NCI-H2227 (cell line): ENCODE measurements at regions not wholly inside any gene's neighbourhood (a gene's known extent, or its start where the extent isn't known, plus 50 kb on each side); places are given as distances from the start of the nearest gene placed in this dataset.
"Not testable (repeated sequence)": the region's sequence is repeated elsewhere in the genome, so short reads cannot be mapped to it uniquely, and the experiment has no call there.

Experiments
- DNase-seq: peaks from one replicate; lab custom pipeline; 2025; ENCODE audit not compliant: unreplicated experiment; lab: John Stamatoyannopoulos, UW

GRCh38 chr5:152056931-152057330, 132.3 kb upstream of the GLRA1 start:
- DNase-seq, result no peak

DNA sequence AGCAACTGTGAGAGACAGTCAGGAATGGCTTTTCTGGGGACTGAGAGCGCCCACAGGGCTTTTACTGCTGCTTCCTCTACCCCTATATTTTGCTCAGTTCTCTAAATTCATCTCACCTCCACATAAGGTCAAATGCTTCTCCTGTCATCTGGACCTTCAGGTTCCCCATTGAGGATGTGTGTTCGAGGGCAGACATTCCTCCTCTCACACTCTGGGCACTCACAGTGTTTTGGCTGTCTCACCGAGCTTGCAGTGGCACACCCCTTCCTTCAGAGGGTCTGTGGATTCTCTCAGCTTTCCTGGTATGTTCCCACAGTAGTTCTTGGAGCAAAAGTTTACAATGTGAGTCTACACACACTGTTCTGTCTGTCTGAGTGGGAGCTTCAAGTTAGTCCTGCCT, 127.8 kb upstream of the GLRA1 start:
- no peak for DNase-seq

- DNase-seq, result peak; percentile 2
Measured at GRCh38 chr5:152051499-152052454, 127.1 kb upstream of the GLRA1 start.

DNA sequence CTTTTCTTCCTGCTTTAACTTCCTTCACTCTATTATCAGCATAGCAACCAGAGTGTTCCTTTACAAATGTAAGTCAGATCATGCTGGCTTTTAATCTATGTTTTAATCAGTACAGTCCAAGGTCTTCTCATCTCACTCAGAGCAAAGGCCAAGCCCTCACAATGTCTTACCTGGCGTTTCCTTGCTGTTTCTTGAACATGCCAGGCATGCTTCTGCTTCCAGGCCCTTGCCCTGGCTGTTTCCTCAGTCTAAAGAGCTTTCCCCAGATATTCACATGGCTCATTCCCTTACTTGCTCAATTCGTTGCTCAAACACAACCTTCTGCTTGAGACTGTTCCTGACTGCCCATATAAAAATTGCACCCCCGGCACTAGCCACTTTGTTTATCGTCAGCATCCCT, 121.7 kb upstream of the GLRA1 start:
- DNase-seq, result no peak

GRCh38 chr5:152038856-152039255, 114.2 kb upstream of the GLRA1 start:
- not testable (repeated sequence) for DNase-seq

DNA sequence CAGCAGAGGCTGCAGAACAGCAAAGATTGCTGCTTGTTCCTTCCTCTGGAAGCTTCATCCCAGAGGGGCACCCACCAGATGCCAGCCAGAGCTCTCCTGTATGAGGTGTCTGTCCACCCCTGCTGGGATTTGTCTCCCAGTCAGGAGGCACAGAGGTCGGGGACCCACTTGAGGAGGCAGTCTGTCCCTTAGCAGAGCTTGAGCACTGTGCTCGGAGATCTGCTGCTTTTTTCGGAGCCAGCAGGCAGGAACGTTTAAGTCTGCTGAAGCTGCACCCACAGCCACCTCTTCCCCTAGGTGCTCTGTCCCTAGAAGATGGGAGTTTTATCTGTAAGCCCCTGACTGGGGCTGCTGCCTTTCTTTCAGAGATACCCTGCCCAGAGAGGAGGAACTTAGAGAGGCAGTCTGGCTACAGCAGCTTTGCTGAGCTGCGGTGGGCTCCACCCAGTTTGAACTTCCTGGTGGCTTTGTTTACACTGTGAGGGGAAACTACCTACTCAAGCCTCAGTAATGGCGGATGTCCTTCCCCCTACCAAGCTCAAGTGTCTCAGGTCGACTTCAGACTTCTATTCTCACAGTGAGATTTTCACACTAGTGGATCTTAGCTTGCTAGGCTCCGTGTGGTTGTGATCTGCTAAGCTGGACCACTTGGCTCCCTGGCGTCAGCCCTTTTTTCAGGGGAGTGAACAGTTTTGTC, 101.8 kb upstream of the GLRA1 start:
- not testable (repeated sequence) for DNase-seq

DNA sequence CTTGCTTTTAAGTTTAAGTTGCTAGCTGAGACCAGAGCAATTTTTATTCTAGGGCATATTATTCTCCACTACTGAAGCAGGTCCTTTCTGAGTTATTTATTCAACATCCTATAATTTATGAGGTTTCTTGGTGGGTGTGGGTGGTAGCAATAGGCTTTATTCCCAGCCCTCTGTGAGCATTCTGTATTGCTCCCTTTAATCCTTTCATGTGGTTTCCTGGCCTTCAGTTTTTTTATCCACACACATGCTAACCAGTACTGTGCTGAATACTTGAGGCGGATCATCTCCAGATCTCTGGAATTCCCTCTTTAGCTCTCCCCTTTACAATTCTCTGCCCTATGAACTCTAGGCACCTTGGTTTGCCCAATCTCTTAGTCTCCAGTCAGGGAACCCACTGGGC, 91.8 kb upstream of the GLRA1 start:
- DNase-seq, result no peak

- DNase-seq, result peak; percentile 27
Measured at GRCh38 chr5:152007653-152008335, 83.1 kb upstream of the GLRA1 start.

GRCh38 chr5:152004095-152004494, 79.4 kb upstream of the GLRA1 start:
- no peak for DNase-seq
